MM.1S (cell line): ENCODE measurements at regions not wholly inside any gene's neighbourhood (a gene's known extent, or its start where the extent isn't known, plus 50 kb on each side); places are given as distances from the start of the nearest gene placed in this dataset.

ENCODE experiments used
- DNase-seq: peaks from one replicate; pipeline ENCODE4 v3.0.0-alpha.2; 2015
- H2AFZ ChIP-seq: fragments of 300-600 bp; sonication (generic); 2 replicates; pipeline ENCODE4 v1.6.0; 2016; ENCODE audit warnings: antibody characterized with exemption, low read length
- H3F3A ChIP-seq: fragments of 300-600 bp; sonication (generic); 2 replicates; pipeline ENCODE4 v1.6.1; 2016; ENCODE audit warnings: mild to moderate bottlenecking, antibody characterized with exemption, low read length, moderate library complexity, mixed read lengths; ENCODE audit not compliant: insufficient read depth
- H3K27ac ChIP-seq: fragments of 300-600 bp; sonication (generic); 2 replicates; pipeline ENCODE4 v1.5.1; 2016; ENCODE audit warnings: mild to moderate bottlenecking, low read length
- H3K27me3 ChIP-seq: fragments of 300-600 bp; sonication (generic); replicated peaks from 2 replicates; pipeline ENCODE4 v1.6.0; 2016; ENCODE audit warnings: low read length; ENCODE audit not compliant: insufficient read depth
- H3K36me3 ChIP-seq: fragments of 300-600 bp; sonication (generic); replicated peaks from 2 replicates; pipeline ENCODE4 v1.6.1; 2016; ENCODE audit warnings: mild to moderate bottlenecking, low read length, mixed read lengths; ENCODE audit not compliant: insufficient read depth
- H3K4me1 ChIP-seq: fragments of 300-600 bp; sonication (generic); 2 replicates; pipeline ENCODE4 v1.6.1; 2016; ENCODE audit warnings: low read length, mixed read lengths
- H3K4me2 ChIP-seq: fragments of 300-600 bp; sonication (generic); 2 replicates; pipeline ENCODE4 v1.6.0; 2016; ENCODE audit warnings: low read depth, low read length
- H3K4me3 ChIP-seq: fragments of 300-600 bp; sonication (generic); 2 replicates; pipeline ENCODE4 v1.5.1; 2016; ENCODE audit warnings: low read length, mixed read lengths
- H3K79me2 ChIP-seq: fragments of 300-600 bp; sonication (generic); 2 replicates; pipeline ENCODE4 v1.6.1; 2016; ENCODE audit warnings: mixed run types, low read length, mixed read lengths
- H3K9ac ChIP-seq: fragments of 300-600 bp; sonication (generic); 2 replicates; pipeline ENCODE4 v1.6.1; 2016; ENCODE audit warnings: low read length, mixed read lengths
- H3K9me2 ChIP-seq: fragments of 300-600 bp; sonication (generic); replicated peaks from 2 replicates; pipeline ENCODE4 v1.6.1; 2016; ENCODE audit warnings: mild to moderate bottlenecking, low read length, mixed read lengths; ENCODE audit not compliant: insufficient read depth
- H3K9me3 ChIP-seq: fragments of 300-600 bp; sonication (generic); replicated peaks from 2 replicates; pipeline ENCODE4 v1.6.1; 2016; ENCODE audit warnings: mild to moderate bottlenecking, low read length, mixed read lengths; ENCODE audit not compliant: insufficient read depth
- H4K20me1 ChIP-seq: fragments of 300-600 bp; sonication (generic); 2 replicates; pipeline ENCODE4 v1.6.1; 2016; ENCODE audit warnings: mild to moderate bottlenecking, low read length, moderate library complexity, mixed read lengths; ENCODE audit not compliant: insufficient read depth
- EZH2 ChIP-seq: fragments of 300-600 bp; sonication (generic); optimal IDR thresholded peaks from 2 replicates; pipeline ENCODE3; 2017; ENCODE audit warnings: low read depth, mild to moderate bottlenecking, antibody characterized with exemption, low read length, mixed read lengths
- EZH2phosphoT487 ChIP-seq: fragments of 300-600 bp; sonication (generic); IDR thresholded peaks from 2 replicates; pipeline ENCODE4 v1.6.1; 2018; ENCODE audit warnings: antibody characterized with exemption, low read length
- TF ChIP-seq, protein P1 (sequence below): fragments of 300-600 bp; sonication (generic); IDR thresholded peaks from 2 replicates; pipeline ENCODE4 v1.5.1; 2016; ENCODE audit warnings: antibody characterized with exemption, low read length, mixed read lengths

- H3K27me3 ChIP-seq: no peaks in the 10 kb centered on the region
- H3K79me2 ChIP-seq: no peaks in the 10 kb centered on the region
- no peaks in the 10 kb centered on the region for H3K36me3 ChIP-seq
- H3K4me3 ChIP-seq: no peak overlapping the region
- no peak overlapping the region for H2AFZ ChIP-seq
- no peak overlapping the region for H3K9ac ChIP-seq
- H3K4me1 ChIP-seq: no peaks in the 10 kb centered on the region
- no peaks in the 10 kb centered on the region for H3K9me3 ChIP-seq
- no peaks in the 10 kb centered on the region for H3F3A ChIP-seq
- H3K4me2 ChIP-seq: no peak overlapping the region
- TF ChIP-seq EZH2: no peak
- TF ChIP-seq, protein P1, sequence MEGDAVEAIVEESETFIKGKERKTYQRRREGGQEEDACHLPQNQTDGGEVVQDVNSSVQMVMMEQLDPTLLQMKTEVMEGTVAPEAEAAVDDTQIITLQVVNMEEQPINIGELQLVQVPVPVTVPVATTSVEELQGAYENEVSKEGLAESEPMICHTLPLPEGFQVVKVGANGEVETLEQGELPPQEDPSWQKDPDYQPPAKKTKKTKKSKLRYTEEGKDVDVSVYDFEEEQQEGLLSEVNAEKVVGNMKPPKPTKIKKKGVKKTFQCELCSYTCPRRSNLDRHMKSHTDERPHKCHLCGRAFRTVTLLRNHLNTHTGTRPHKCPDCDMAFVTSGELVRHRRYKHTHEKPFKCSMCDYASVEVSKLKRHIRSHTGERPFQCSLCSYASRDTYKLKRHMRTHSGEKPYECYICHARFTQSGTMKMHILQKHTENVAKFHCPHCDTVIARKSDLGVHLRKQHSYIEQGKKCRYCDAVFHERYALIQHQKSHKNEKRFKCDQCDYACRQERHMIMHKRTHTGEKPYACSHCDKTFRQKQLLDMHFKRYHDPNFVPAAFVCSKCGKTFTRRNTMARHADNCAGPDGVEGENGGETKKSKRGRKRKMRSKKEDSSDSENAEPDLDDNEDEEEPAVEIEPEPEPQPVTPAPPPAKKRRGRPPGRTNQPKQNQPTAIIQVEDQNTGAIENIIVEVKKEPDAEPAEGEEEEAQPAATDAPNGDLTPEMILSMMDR: no peak
- TF ChIP-seq EZH2phosphoT487: no peak
- H3K27ac ChIP-seq: no peak overlapping the region
- H3K9me2 ChIP-seq: no peaks in the 10 kb centered on the region
- no peaks in the 10 kb centered on the region for H4K20me1 ChIP-seq
- DNase-seq: no peak
Observed at GRCh38 chr5:3099954-3100353, 348.5 kb upstream of the IRX2 start.

- Histone ChIP-seq H3K9me2 (no peaks in the 10 kb centered on the region), H3K79me2 (no peaks in the 10 kb centered on the region), H3K4me1 (no peaks in the 10 kb centered on the region), H4K20me1 (no peaks in the 10 kb centered on the region), H2AFZ (no peak overlapping the region), H3K9ac (no peak overlapping the region), H3K36me3 (no peaks in the 10 kb centered on the region), H3K4me2 (no peak overlapping the region), H3F3A (no peaks in the 10 kb centered on the region), H3K27ac (no peak overlapping the region), H3K4me3 (no peak overlapping the region), H3K9me3 (no peaks in the 10 kb centered on the region), H3K27me3 (no peaks in the 10 kb centered on the region)
- no peak for TF ChIP-seq EZH2
- TF ChIP-seq, protein P1: no peak
- no peak for TF ChIP-seq EZH2phosphoT487
- DNase-seq: no peak
Observed at GRCh38 chr5:3099526-3099925, 348.0 kb upstream of the IRX2 start.

- H2AFZ ChIP-seq: no peak overlapping the region
- no peaks in the 10 kb centered on the region for H3F3A ChIP-seq
- H4K20me1 ChIP-seq: no peaks in the 10 kb centered on the region
- H3K9me2 ChIP-seq: no peaks in the 10 kb centered on the region
- H3K79me2 ChIP-seq: no peaks in the 10 kb centered on the region
- no peak overlapping the region for H3K4me2 ChIP-seq
- H3K9ac ChIP-seq: no peak overlapping the region
- no peak overlapping the region for H3K27ac ChIP-seq
- TF ChIP-seq EZH2phosphoT487: no peak
- TF ChIP-seq, protein P1: no peak
- no peak for TF ChIP-seq EZH2
- no peaks in the 10 kb centered on the region for H3K36me3 ChIP-seq
- no peaks in the 10 kb centered on the region for H3K27me3 ChIP-seq
- DNase-seq: no peak
- no peak overlapping the region for H3K4me3 ChIP-seq
- H3K4me1 ChIP-seq: no peaks in the 10 kb centered on the region
- H3K9me3 ChIP-seq: no peaks in the 10 kb centered on the region
Observed at GRCh38 chr5:3098821-3099220, 347.3 kb upstream of the IRX2 start.
